Upper lobe of right lung (tissue), 1 donor: ENCODE measurements at regions not wholly inside any gene's neighbourhood (a gene's known extent, or its start where the extent isn't known, plus 50 kb on each side); places are given as distances from the start of the nearest gene placed in this dataset.

ENCODE experiments used
- ATAC-seq: fragments of 200-7000 bp; cut with Tn5 transposase; one replicate; pipeline ENCODE4 v1.9.1; 2020; ENCODE audit warnings: mild to moderate bottlenecking, moderate library complexity
- DNase-seq: peaks from one replicate; pipeline ENCODE4 v3.0.0-alpha.2; 2020
- H3K27ac ChIP-seq: fragments of 200-600 bp; one replicate; pipeline ENCODE4 v1.8.0; 2022
- H3K27me3 ChIP-seq: fragments of 200-600 bp; one replicate; pipeline ENCODE4 v1.8.0; 2022; ENCODE audit warnings: mild to moderate bottlenecking
- H3K36me3 ChIP-seq: fragments of 200-600 bp; one replicate; pipeline ENCODE4 v1.8.0; 2022
- H3K4me1 ChIP-seq: fragments of 200-600 bp; one replicate; pipeline ENCODE4 v1.8.0; 2022
- H3K4me3 ChIP-seq: fragments of 200-600 bp; one replicate; pipeline ENCODE4 v1.8.0; 2022; ENCODE audit warnings: mild to moderate bottlenecking
- H3K9me3 ChIP-seq: fragments of 200-600 bp; one replicate; pipeline ENCODE4 v1.8.0; 2022
- intact Hi-C: fragments of 100-400 bp; cut with DNase I; formaldehyde crosslinking; loops from one replicate; pipeline ENCODE4 v1.11.0; 2022
- TF ChIP-seq, protein P1 (sequence below): fragments of 200-600 bp; IDR thresholded peaks from one replicate; pipeline ENCODE4 v1.8.0; 2022; ENCODE audit warnings: antibody characterized with exemption
- donor health status: DM: no; HTN: yes; CAD: no; lungs with severe emphysema.

DNA sequence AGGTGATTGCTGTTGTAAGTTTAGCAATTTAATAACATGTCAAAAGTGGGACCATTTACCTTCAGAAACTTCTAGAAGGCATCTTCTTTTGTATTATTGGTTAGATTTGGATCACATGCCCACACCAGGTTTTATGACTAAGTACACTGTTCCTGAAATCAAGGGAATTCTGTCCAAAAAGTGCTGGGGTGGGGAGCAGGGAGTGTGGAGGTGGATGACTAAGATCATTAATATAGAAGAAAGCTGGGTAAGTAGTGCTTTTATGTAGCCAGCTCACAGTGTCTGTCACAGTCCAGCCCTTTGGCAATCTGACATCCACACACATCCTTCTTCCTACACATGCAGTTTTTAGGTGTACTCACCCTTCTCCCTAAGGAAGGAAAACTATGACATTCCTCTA, 120.0 kb downstream of the TMCO5A start:
- TF ChIP-seq, protein P1, sequence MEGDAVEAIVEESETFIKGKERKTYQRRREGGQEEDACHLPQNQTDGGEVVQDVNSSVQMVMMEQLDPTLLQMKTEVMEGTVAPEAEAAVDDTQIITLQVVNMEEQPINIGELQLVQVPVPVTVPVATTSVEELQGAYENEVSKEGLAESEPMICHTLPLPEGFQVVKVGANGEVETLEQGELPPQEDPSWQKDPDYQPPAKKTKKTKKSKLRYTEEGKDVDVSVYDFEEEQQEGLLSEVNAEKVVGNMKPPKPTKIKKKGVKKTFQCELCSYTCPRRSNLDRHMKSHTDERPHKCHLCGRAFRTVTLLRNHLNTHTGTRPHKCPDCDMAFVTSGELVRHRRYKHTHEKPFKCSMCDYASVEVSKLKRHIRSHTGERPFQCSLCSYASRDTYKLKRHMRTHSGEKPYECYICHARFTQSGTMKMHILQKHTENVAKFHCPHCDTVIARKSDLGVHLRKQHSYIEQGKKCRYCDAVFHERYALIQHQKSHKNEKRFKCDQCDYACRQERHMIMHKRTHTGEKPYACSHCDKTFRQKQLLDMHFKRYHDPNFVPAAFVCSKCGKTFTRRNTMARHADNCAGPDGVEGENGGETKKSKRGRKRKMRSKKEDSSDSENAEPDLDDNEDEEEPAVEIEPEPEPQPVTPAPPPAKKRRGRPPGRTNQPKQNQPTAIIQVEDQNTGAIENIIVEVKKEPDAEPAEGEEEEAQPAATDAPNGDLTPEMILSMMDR, result no peak
- intact Hi-C loops, result no loop called here
- no peaks in the 10 kb centered on the region for H3K36me3 ChIP-seq
- H3K9me3 ChIP-seq, result no peaks in the 10 kb centered on the region
- H3K27ac ChIP-seq, result no peak overlapping the region
- no peaks in the 10 kb centered on the region for H3K27me3 ChIP-seq
- DNase-seq (no peak), ATAC-seq (no peak)
- no peak overlapping the region for H3K4me3 ChIP-seq
- H3K4me1 ChIP-seq, result peaks cover 6% of the 10 kb centered on the region

GRCh38 chr15:38058596-38059075, 124.2 kb downstream of the TMCO5A start:
- Histone ChIP-seq H3K27me3 (no peaks in the 10 kb centered on the region), H3K36me3 (no peaks in the 10 kb centered on the region), H3K4me3 (no peak overlapping the region), H3K9me3 (no peaks in the 10 kb centered on the region), H3K4me1 (no peaks in the 10 kb centered on the region), H3K27ac (no peak overlapping the region)
- TF ChIP-seq, protein P1, result no peak
- DNase-seq (no peak), ATAC-seq (no peak)
- intact Hi-C loops, result no loop called here

DNA sequence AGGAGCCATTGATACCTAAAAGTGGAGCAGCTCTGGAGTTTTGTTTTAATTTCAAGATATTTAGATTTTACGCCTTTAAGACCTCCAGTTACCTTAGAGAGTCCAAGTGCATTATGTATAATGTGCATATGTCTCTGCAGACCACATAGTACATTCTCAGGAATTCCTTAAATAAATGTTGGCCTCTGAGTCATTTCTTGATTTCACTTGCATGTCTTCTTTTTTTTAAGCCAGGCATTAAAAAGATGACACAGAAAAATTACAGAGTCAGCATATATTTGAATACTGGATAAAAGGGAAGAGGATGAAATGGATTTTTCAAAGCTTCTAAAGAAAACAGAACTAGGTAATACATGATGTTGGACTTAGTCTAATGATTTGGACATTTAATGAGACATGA, 125.2 kb downstream of the TMCO5A start:
- Histone ChIP-seq H3K27me3 (no peaks in the 10 kb centered on the region), H3K9me3 (no peaks in the 10 kb centered on the region), H3K4me3 (no peak overlapping the region), H3K36me3 (no peaks in the 10 kb centered on the region), H3K27ac (no peak overlapping the region), H3K4me1 (no peaks in the 10 kb centered on the region)
- ATAC-seq, result no peak
- no peak for DNase-seq
- TF ChIP-seq, protein P1, result no peak
- intact Hi-C loops, result no loop called here

DNA sequence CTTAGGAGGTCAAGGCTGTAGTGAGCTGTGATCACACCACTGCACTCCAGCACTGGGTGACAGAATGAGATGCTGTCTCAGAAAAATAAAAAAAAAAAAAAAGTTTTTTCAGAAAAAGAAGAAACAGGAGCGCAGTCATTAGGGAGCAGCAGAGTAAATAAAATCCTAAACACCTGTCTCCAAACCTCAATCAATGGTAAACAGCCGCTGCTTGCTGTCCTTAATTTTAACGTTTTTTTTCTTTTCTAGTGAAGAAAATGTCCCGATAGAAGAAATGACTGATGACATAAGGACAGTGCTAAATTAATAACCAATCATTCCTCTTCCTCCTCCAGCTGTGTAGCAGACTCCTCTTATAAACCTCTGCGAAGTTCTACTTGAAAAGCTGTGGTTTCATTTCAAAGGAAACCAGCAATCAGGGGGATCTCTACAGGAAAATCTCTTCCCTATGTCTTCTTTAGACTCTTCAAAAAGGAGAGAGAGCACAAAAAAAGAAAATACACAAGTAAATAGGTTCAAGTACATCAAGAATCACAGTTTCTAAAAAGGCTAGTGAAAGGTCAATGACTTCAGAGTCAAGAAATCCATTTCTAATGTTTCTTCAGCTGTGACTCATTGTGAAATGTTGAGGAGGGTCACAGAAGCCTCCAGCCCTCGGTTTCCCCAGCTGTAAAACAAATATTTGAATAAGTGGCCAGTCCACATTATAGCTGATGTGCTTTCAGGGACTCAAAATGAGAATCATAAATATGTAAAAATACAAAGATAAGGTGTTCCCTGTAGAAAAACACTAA, 127.6 kb downstream of the TMCO5A start:
- H3K36me3 ChIP-seq, result no peaks in the 10 kb centered on the region
- no peaks in the 10 kb centered on the region for H3K27me3 ChIP-seq
- no peaks in the 10 kb centered on the region for H3K9me3 ChIP-seq
- H3K27ac ChIP-seq, result no peak overlapping the region
- no peak for ATAC-seq
- H3K4me3 ChIP-seq, result no peak overlapping the region
- DNase-seq, result no peak
- H3K4me1 ChIP-seq, result no peaks in the 10 kb centered on the region
- intact Hi-C loops, result no loop called here
- TF ChIP-seq, protein P1, result no peak

DNA sequence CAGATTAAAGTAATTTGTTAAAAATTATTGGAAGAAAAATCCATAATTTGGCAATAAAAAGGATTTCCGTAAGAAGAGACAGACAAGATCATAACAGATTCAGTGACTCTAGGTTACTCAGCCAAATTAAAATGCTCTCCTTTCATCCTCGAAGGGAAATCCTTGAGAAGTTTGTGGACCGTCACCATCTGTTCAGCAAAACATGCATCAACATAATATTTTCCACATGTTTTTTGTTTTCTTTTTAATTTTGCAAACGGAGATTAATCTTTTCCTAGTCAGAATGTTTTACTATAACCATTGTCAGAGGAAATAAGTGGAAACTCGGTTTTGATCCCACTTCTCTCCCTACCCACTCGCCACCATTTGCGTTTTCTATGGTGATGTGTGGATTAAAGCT, 128.3 kb downstream of the TMCO5A start:
- intact Hi-C loops, result no loop called here
- DNase-seq (no peak), ATAC-seq (no peak)
- Histone ChIP-seq H3K4me1 (no peaks in the 10 kb centered on the region), H3K27ac (no peak overlapping the region), H3K27me3 (no peaks in the 10 kb centered on the region), H3K9me3 (no peaks in the 10 kb centered on the region), H3K36me3 (no peaks in the 10 kb centered on the region), H3K4me3 (no peak overlapping the region)
- TF ChIP-seq, protein P1, result no peak
